C4-2B (cell line): ENCODE measurements at regions not wholly inside any gene's neighbourhood (a gene's known extent, or its start where the extent isn't known, plus 50 kb on each side); places are given as distances from the start of the nearest gene placed in this dataset.

Experiments used
- CTCF ChIP-seq: fragments of 450-650 bp; conservative IDR thresholded peaks from 2 replicates; pipeline ENCODE4 v1.5.1; 2017; ENCODE audit warnings: mild to moderate bottlenecking
- ZFX ChIP-seq: fragments of 450-650 bp; IDR thresholded peaks from 2 replicates; pipeline ENCODE4 v1.6.1; 2017

- TF ChIP-seq CTCF (no peak), ZFX (no peak)
These were observed 70.6 kb downstream of the C9orf50 start for GRCh38 chr9:129550199-129550839.
